Upper lobe of right lung (tissue), 1 donor: ENCODE measurements at regions not wholly inside any gene's neighbourhood (a gene's known extent, or its start where the extent isn't known, plus 50 kb on each side); places are given as distances from the start of the nearest gene placed in this dataset.

Experiments used
- ATAC-seq: fragments of 200-7000 bp; cut with Tn5 transposase; one replicate; pipeline ENCODE4 v1.9.1; 2020; ENCODE audit warnings: mild to moderate bottlenecking, moderate library complexity
- DNase-seq: peaks from one replicate; pipeline ENCODE4 v3.0.0-alpha.2; 2020
- H3K27ac ChIP-seq: fragments of 200-600 bp; one replicate; pipeline ENCODE4 v1.8.0; 2022
- H3K27me3 ChIP-seq: fragments of 200-600 bp; one replicate; pipeline ENCODE4 v1.8.0; 2022; ENCODE audit warnings: mild to moderate bottlenecking
- H3K36me3 ChIP-seq: fragments of 200-600 bp; one replicate; pipeline ENCODE4 v1.8.0; 2022
- H3K4me1 ChIP-seq: fragments of 200-600 bp; one replicate; pipeline ENCODE4 v1.8.0; 2022
- H3K4me3 ChIP-seq: fragments of 200-600 bp; one replicate; pipeline ENCODE4 v1.8.0; 2022; ENCODE audit warnings: mild to moderate bottlenecking
- H3K9me3 ChIP-seq: fragments of 200-600 bp; one replicate; pipeline ENCODE4 v1.8.0; 2022
- CTCF ChIP-seq: fragments of 200-600 bp; IDR thresholded peaks from one replicate; pipeline ENCODE4 v1.8.0; 2022; ENCODE audit warnings: antibody characterized with exemption
- intact Hi-C: fragments of 100-400 bp; cut with DNase I; formaldehyde crosslinking; loops from one replicate; pipeline ENCODE4 v1.11.0; 2022
- donor health status: DM: no; HTN: yes; CAD: no; lungs with severe emphysema.

- Histone ChIP-seq H3K4me3 (no peak overlapping the region), H3K4me1 (no peaks in the 10 kb centered on the region), H3K27ac (no peak overlapping the region), H3K9me3 (no peaks in the 10 kb centered on the region), H3K36me3 (no peaks in the 10 kb centered on the region), H3K27me3 (no peaks in the 10 kb centered on the region)
- intact Hi-C loops: no loop called here
- DNase-seq (no peak), ATAC-seq (no peak)
- TF ChIP-seq CTCF: no peak
Measured at GRCh38 chr9:11432361-11432760, 819.6 kb upstream of the PTPRD start.

DNA sequence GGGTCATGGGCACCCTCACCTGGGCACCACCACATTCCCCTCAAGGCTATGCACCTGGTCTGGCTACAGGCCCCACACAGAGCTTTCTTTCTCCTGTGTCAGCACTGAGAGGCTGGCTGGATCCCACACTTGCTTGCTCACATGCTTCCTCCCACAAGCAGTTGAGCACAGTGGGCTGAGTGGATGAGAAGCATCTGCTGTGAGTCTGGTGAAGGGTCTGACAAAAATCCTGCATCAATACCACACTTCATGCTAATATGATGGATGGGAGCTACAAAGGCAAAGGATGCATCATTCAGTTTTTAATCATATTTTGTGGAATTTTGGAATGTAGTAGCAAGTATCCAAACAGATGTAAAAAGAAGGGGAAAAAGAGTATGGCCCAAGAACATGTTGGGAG lies 830.8 kb upstream of the PTPRD start:
- no peak overlapping the region for H3K4me3 ChIP-seq
- DNase-seq: no peak
- intact Hi-C loops: no loop called here
- ATAC-seq: no peak
- TF ChIP-seq CTCF: no peak
- no peaks in the 10 kb centered on the region for H3K36me3 ChIP-seq
- no peaks in the 10 kb centered on the region for H3K27me3 ChIP-seq
- no peak overlapping the region for H3K27ac ChIP-seq
- H3K4me1 ChIP-seq: no peaks in the 10 kb centered on the region
- H3K9me3 ChIP-seq: no peaks in the 10 kb centered on the region

GRCh38 chr9:11457825-11458790 lies 845.3 kb upstream of the PTPRD start:
- Histone ChIP-seq H3K9me3 (no peaks in the 10 kb centered on the region), H3K27me3 (no peaks in the 10 kb centered on the region), H3K27ac (no peak overlapping the region), H3K36me3 (no peaks in the 10 kb centered on the region), H3K4me3 (no peak overlapping the region), H3K4me1 (no peaks in the 10 kb centered on the region)
- ATAC-seq (no peak), DNase-seq (no peak)
- TF ChIP-seq CTCF: no peak
- intact Hi-C loops: no loop called here

GRCh38 chr9:11469745-11470144 lies 856.9 kb upstream of the PTPRD start:
- no peak for TF ChIP-seq CTCF
- DNase-seq (no peak), ATAC-seq (no peak)
- Histone ChIP-seq H3K4me1 (no peaks in the 10 kb centered on the region), H3K36me3 (no peaks in the 10 kb centered on the region), H3K9me3 (no peaks in the 10 kb centered on the region), H3K27ac (no peak overlapping the region), H3K4me3 (no peak overlapping the region), H3K27me3 (no peaks in the 10 kb centered on the region)
- intact Hi-C loops: no loop called here

- Histone ChIP-seq H3K9me3 (no peaks in the 10 kb centered on the region), H3K36me3 (no peaks in the 10 kb centered on the region), H3K27me3 (no peaks in the 10 kb centered on the region), H3K27ac (no peak overlapping the region), H3K4me3 (no peak overlapping the region), H3K4me1 (no peaks in the 10 kb centered on the region)
- DNase-seq (no peak), ATAC-seq (no peak)
- intact Hi-C loops: no loop called here
- no peak for TF ChIP-seq CTCF
Measured at GRCh38 chr9:11471321-11471720, 858.5 kb upstream of the PTPRD start.
